IMR-90 (cell line): ENCODE measurements at regions not wholly inside any gene's neighbourhood (a gene's known extent, or its start where the extent isn't known, plus 50 kb on each side); places are given as distances from the start of the nearest gene placed in this dataset.

Source experiments
- ATAC-seq: fragments of 200-7000 bp; cut with Tn5 transposase; 2 replicates; pipeline ENCODE4 v1.9.1; 2020; ENCODE audit warnings: low read depth, mild to moderate bottlenecking, moderate library complexity
- BruUV-seq: library from RNA; stranded (reverse); fragments of 400-500 nt; replicated peaks from 2 replicates; lab custom pipeline; 2021; lab: Mats Ljungman, UMichigan
- CTCF ChIA-PET: fragments of 300-600 bp; formaldehyde crosslinking; extraction: SDS; loops from one replicate; lab custom pipeline; 2021; ENCODE audit warnings: antibody characterized with exemption; lab: Yijun Ruan, JAX
- POLR2A ChIA-PET: fragments of 300-600 bp; sonication (Branson Sonifier 250); formaldehyde crosslinking; loops from one replicate; lab custom pipeline; 2022; ENCODE audit warnings: antibody characterized with exemption; ENCODE audit not compliant: unreplicated experiment; lab: Charles Lee
- DNase-seq: peaks from one replicate; pipeline ENCODE4 v3.0.0; 2013
- H2AFZ ChIP-seq: replicated peaks from 2 replicates; pipeline ENCODE3; 2013; ENCODE audit warnings: low read length, mild to moderate bottlenecking; ENCODE audit not compliant: poor library complexity
- H2AK5ac ChIP-seq: 2 replicates; pipeline ENCODE4 v1.6.1; 2013; ENCODE audit warnings: low read depth, low read length, inconsistent platforms
- H2AK9ac ChIP-seq: replicated peaks from 2 replicates; pipeline ENCODE3; 2013; ENCODE audit warnings: mild to moderate bottlenecking, low read depth, low read length, moderate library complexity; ENCODE audit not compliant: poor library complexity
- H2BK120ac ChIP-seq: 2 replicates; pipeline ENCODE4 v1.6.1; 2013; ENCODE audit warnings: low read depth, low read length, inconsistent platforms
- H2BK15ac ChIP-seq: 3 replicates; pipeline ENCODE4 v1.6.1; 2013; ENCODE audit warnings: low read depth, low read length, inconsistent platforms
- H2BK20ac ChIP-seq: 2 replicates; pipeline ENCODE4 v1.6.1; 2013; ENCODE audit warnings: low read depth, mild to moderate bottlenecking, inconsistent platforms, low read length, moderate library complexity
- H2BK5ac ChIP-seq: 2 replicates; pipeline ENCODE4 v1.6.1; 2013; ENCODE audit warnings: mild to moderate bottlenecking, low read depth, low read length, inconsistent platforms; ENCODE audit not compliant: poor library complexity, severe bottlenecking
- H3K14ac ChIP-seq: replicated peaks from 2 replicates; pipeline ENCODE4 v1.6.1; 2013; ENCODE audit warnings: low read depth, low read length, inconsistent platforms
- H3K18ac ChIP-seq: 2 replicates; pipeline ENCODE4 v1.6.1; 2013; ENCODE audit warnings: low read depth, low read length, control low read depth
- H3K23ac ChIP-seq: 2 replicates; pipeline ENCODE4 v1.6.1; 2013; ENCODE audit warnings: low read depth, low read length, inconsistent platforms
- H3K27ac ChIP-seq: 2 replicates; pipeline ENCODE4 v1.5.1; 2013; ENCODE audit warnings: mild to moderate bottlenecking, control low read depth, low read length; ENCODE audit not compliant: insufficient read depth
- H3K27me3 ChIP-seq: 2 replicates; pipeline ENCODE4 v1.6.1; 2013; ENCODE audit warnings: low read length; ENCODE audit not compliant: control insufficient read depth, insufficient read depth
- H3K36me3 ChIP-seq: 2 replicates; pipeline ENCODE4 v1.6.1; 2013; ENCODE audit warnings: low read length, mixed read lengths; ENCODE audit not compliant: control insufficient read depth, insufficient read depth
- H3K4ac ChIP-seq: 2 replicates; pipeline ENCODE4 v1.6.1; 2013; ENCODE audit warnings: low read depth, low read length, inconsistent platforms
- H3K4me1 ChIP-seq: 2 replicates; pipeline ENCODE4 v1.6.1; 2013; ENCODE audit warnings: low read length, mixed read lengths; ENCODE audit not compliant: control insufficient read depth, insufficient read depth
- H3K4me2 ChIP-seq: 2 replicates; pipeline ENCODE4 v1.6.1; 2013; ENCODE audit warnings: low read depth, mild to moderate bottlenecking, control low read depth, low read length, moderate library complexity
- H3K4me3 ChIP-seq: 2 replicates; pipeline ENCODE4 v1.5.1; 2013; ENCODE audit warnings: low read depth, mild to moderate bottlenecking, control low read depth, low read length, moderate library complexity; ENCODE audit not compliant: insufficient read depth
- H3K56ac ChIP-seq: 2 replicates; pipeline ENCODE4 v1.6.1; 2013; ENCODE audit warnings: low read length, inconsistent platforms; ENCODE audit not compliant: insufficient read depth; ENCODE audit errors: extremely low read depth
- H3K79me1 ChIP-seq, 2 experiments: 2 replicates each; pipeline ENCODE4 v1.6.1; 2013; ENCODE audit warnings: low read length in 2 of 2, inconsistent platforms in 1 of 2, low read depth in 1 of 2
- H3K9ac ChIP-seq: 2 replicates; pipeline ENCODE4 v1.6.1; 2013; ENCODE audit warnings: low read depth, low read length, control low read depth
- H3K9me1 ChIP-seq: 2 replicates; pipeline ENCODE4 v1.6.1; 2013; ENCODE audit warnings: low read length, inconsistent platforms; ENCODE audit not compliant: insufficient read depth
- H3K9me3 ChIP-seq: 2 replicates; pipeline ENCODE4 v1.6.1; 2013; ENCODE audit warnings: low read length; ENCODE audit not compliant: control insufficient read depth, insufficient read depth
- H4K20me1 ChIP-seq: 2 replicates; pipeline ENCODE4 v1.6.1; 2013; ENCODE audit warnings: low read length, inconsistent platforms; ENCODE audit not compliant: insufficient read depth
- H4K5ac ChIP-seq: 2 replicates; pipeline ENCODE4 v1.6.1; 2013; ENCODE audit warnings: mild to moderate bottlenecking, low read depth, low read length, control low read depth
- H4K8ac ChIP-seq, 2 experiments: 2 replicates each; pipeline ENCODE4 v1.6.1; 2013; ENCODE audit warnings: low read depth in 2 of 2, low read length in 2 of 2, control low read depth in 1 of 2, inconsistent platforms in 1 of 2
- H4K91ac ChIP-seq: 2 replicates; pipeline ENCODE4 v1.6.1; 2013; ENCODE audit warnings: low read depth, low read length, inconsistent platforms; ENCODE audit not compliant: insufficient read depth
- BHLHE40 ChIP-seq: fragments of 150-350 bp; IDR thresholded peaks from 2 replicates; pipeline ENCODE4 v1.6.1; 2016; ENCODE audit warnings: mild to moderate bottlenecking, low read depth, low read length
- CEBPB ChIP-seq: IDR thresholded peaks from 2 replicates; pipeline ENCODE4 v1.6.1; 2012; ENCODE audit warnings: low read depth, low read length, improper control_type of control experiment
- CHD1 ChIP-seq: IDR thresholded peaks from 2 replicates; pipeline ENCODE4 v1.6.1; 2012; ENCODE audit warnings: low read depth, low read length, improper control_type of control experiment
- FOS ChIP-seq: fragments of 150-350 bp; IDR thresholded peaks from 2 replicates; pipeline ENCODE4 v1.6.1; 2016; ENCODE audit warnings: low read depth, low read length
- MAFK ChIP-seq: IDR thresholded peaks from 2 replicates; pipeline ENCODE4 v1.6.1; 2012; ENCODE audit warnings: low read depth, low read length, improper control_type of control experiment
- NFE2L2 ChIP-seq: fragments of 150-350 bp; IDR thresholded peaks from 2 replicates; pipeline ENCODE4 v1.6.1; 2016; ENCODE audit warnings: low read depth, mild to moderate bottlenecking, low read length
- POLR2A ChIP-seq: IDR thresholded peaks from 2 replicates; pipeline ENCODE4 v1.6.1; 2012; ENCODE audit warnings: mild to moderate bottlenecking, low read depth, low read length
- RAD21 ChIP-seq: IDR thresholded peaks from 2 replicates; pipeline ENCODE4 v1.6.1; 2012; ENCODE audit warnings: low read length, improper control_type of control experiment
- WGBS, 2 experiments: methylation state at CpG; one replicate each; pipeline versions ENCODE4 v1.1.5 to v1.1.7; 2013; ENCODE audit warnings: missing lambda C conversion rate in 2 of 2; ENCODE audit not compliant: insufficient read length in 1 of 2; ENCODE audit errors: extremely low coverage in 2 of 2; 5-methylcytosine and 5-hydroxymethylcytosine counted together
- dilution Hi-C: fragments of 300-500 bp; cut with HindIII; formaldehyde crosslinking; loops from one replicate; pipeline ENCODE4 v1.14.3; 2018; ENCODE audit warnings: low sequenced_read_pairs; ENCODE audit not compliant: unreplicated experiment
- in situ Hi-C: fragments of 300-500 bp; cut with MboI; formaldehyde crosslinking; loops from 3 replicates; pipeline ENCODE4 v1.14.3; 2019; ENCODE audit warnings: low sequenced_read_pairs, inconsistent platforms, mixed read lengths
- intact Hi-C: fragments of 100-400 bp; cut with micrococcal nuclease; formaldehyde crosslinking; loops from 2 replicates; pipeline ENCODE4 v1.10.0; 2022
- TF ChIP-seq, protein P1 (sequence below): fragments of 150-350 bp; IDR thresholded peaks from 2 replicates; pipeline ENCODE4 v1.6.1; 2016; ENCODE audit warnings: low read depth, mild to moderate bottlenecking, low read length, moderate library complexity, borderline replicate concordance
- TF ChIP-seq, protein P2 (sequence below): fragments of 150-350 bp; IDR thresholded peaks from 2 replicates; pipeline ENCODE4 v1.6.1; 2017; ENCODE audit warnings: mild to moderate bottlenecking, antibody characterized with exemption, low read length, low read depth

DNA sequence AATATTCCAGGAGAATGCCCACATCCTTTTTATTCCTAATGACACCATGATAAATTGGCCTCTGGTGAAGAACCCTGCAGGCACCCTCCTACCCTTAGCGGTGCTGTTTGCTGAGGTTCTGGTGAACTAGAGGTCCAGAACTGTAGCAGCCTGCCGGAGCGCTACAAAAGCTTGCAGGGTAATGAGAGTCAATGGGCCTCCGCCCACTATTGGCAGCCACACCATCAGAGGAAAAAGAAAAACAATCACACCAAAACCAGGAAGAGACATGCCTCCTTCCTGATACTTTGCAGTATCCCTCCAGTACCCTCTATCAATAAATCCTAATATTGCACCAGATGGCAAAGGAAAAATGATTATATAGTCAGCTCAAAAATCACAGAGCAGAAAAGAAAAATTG is 142.9 kb downstream of the SPTSSA start:
- Histone ChIP-seq H3K27ac (no peak overlapping the region), H3K14ac (no peak overlapping the region), H2BK20ac (no peak overlapping the region), H3K18ac (no peak overlapping the region), H2AK9ac (no peak overlapping the region), H3K4me2 (no peak overlapping the region), H3K36me3 (no peaks in the 10 kb centered on the region), H2AFZ (no peak overlapping the region), H4K20me1 (no peaks in the 10 kb centered on the region), H3K79me1 (no peaks in the 10 kb centered on the region), H2AK5ac (no peak overlapping the region), H2BK5ac (no peak overlapping the region), H3K4me1 (no peaks in the 10 kb centered on the region), H3K27me3 (peaks cover 8% of the 10 kb centered on the region), H3K9me1 (no peaks in the 10 kb centered on the region), H3K4me3 (no peak overlapping the region), H4K5ac (no peak overlapping the region), H3K23ac (no peak overlapping the region), H3K56ac (no peak overlapping the region), H4K8ac (no peak overlapping the region), H3K9ac (no peak overlapping the region), H2BK120ac (no peak overlapping the region), H3K4ac (no peak overlapping the region), H2BK15ac (no peak overlapping the region), H4K91ac (no peak overlapping the region), H3K9me3 (no peaks in the 10 kb centered on the region)
- no TSS peak for BruUV-seq
- 80% methylated on average over 1 of the region's 4 CpGs; no CpG with 5 or more reads in 1 of the 2 experiments for WGBS, 2 experiments
- POLR2A ChIA-PET = no interaction called here
- TF ChIP-seq, protein P1, sequence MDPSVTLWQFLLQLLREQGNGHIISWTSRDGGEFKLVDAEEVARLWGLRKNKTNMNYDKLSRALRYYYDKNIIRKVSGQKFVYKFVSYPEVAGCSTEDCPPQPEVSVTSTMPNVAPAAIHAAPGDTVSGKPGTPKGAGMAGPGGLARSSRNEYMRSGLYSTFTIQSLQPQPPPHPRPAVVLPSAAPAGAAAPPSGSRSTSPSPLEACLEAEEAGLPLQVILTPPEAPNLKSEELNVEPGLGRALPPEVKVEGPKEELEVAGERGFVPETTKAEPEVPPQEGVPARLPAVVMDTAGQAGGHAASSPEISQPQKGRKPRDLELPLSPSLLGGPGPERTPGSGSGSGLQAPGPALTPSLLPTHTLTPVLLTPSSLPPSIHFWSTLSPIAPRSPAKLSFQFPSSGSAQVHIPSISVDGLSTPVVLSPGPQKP = no peak
- TF ChIP-seq, protein P2, sequence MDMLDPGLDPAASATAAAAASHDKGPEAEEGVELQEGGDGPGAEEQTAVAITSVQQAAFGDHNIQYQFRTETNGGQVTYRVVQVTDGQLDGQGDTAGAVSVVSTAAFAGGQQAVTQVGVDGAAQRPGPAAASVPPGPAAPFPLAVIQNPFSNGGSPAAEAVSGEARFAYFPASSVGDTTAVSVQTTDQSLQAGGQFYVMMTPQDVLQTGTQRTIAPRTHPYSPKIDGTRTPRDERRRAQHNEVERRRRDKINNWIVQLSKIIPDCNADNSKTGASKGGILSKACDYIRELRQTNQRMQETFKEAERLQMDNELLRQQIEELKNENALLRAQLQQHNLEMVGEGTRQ = no peak
- TF ChIP-seq CHD1 = no peak
- no peak for TF ChIP-seq MAFK
- no peak for TF ChIP-seq CEBPB
- no peak for TF ChIP-seq BHLHE40
- no peak for TF ChIP-seq RAD21
- TF ChIP-seq FOS = no peak
- no peak for TF ChIP-seq NFE2L2
- no peak for TF ChIP-seq POLR2A
- DNase-seq (no peak), ATAC-seq (no peak)
- in situ Hi-C loops (no loop called here), dilution Hi-C loops (no loop called here), intact Hi-C loops (no loop called here)
- CTCF ChIA-PET = interaction anchor here (0.5 to 0.6 kb wide), 2 partner anchors 10 to 27 kb away, joined by 3 to 5 read pairs; no protein-coding TSS in a partner anchor
